Activated CD4-positive, alpha-beta T cell treated with anti-CD3 and anti-CD28 coated beads, Interleukin-2, amount 10 ng/mL, durations not matched to agents 7 days and 5 days (primary cell): ENCODE measurements at regions not wholly inside any gene's neighbourhood (a gene's known extent, or its start where the extent isn't known, plus 50 kb on each side); places are given as distances from the start of the nearest gene placed in this dataset.

Experiments used
- CTCF ChIA-PET: fragments of 350-600 bp; sonication (Branson Sonifier 250); formaldehyde crosslinking; loops from one replicate; lab custom pipeline; 2021; ENCODE audit warnings: antibody characterized with exemption; lab: Charles Lee
- POLR2A ChIA-PET: fragments of 350-600 bp; sonication (Branson Sonifier 250); formaldehyde crosslinking; loops from one replicate; lab custom pipeline; 2021; ENCODE audit warnings: antibody characterized with exemption; lab: Charles Lee
- DNase-seq: peaks from one replicate; pipeline ENCODE4 v3.0.0-alpha.2; 2020
- H3K27ac Mint-ChIP-seq: one replicate; pipeline ENCODE4 v1.8.0; 2021; ENCODE audit warnings: mild to moderate bottlenecking, moderate library complexity, mixed read lengths
- H3K27me3 Mint-ChIP-seq: one replicate; pipeline ENCODE4 v1.8.0; 2021; ENCODE audit warnings: mixed read lengths
- H3K36me3 Mint-ChIP-seq: one replicate; pipeline ENCODE4 v1.8.0; 2021; ENCODE audit warnings: low read depth, mixed read lengths
- H3K4me1 Mint-ChIP-seq: one replicate; pipeline ENCODE4 v1.8.0; 2021; ENCODE audit warnings: mixed read lengths
- H3K4me3 Mint-ChIP-seq: one replicate; pipeline ENCODE4 v1.8.0; 2021; ENCODE audit warnings: mild to moderate bottlenecking, moderate library complexity, mixed read lengths
- H3K9me3 Mint-ChIP-seq: one replicate; pipeline ENCODE4 v1.8.0; 2021; ENCODE audit warnings: mixed read lengths

- Mint-ChIP-seq H3K27me3 (peaks cover 17% of the 10 kb centered on the region), H3K27ac (no peak overlapping the region), H3K36me3 (no peaks in the 10 kb centered on the region), H3K9me3 (peaks cover 7% of the 10 kb centered on the region), H3K4me1 (peaks cover 8% of the 10 kb centered on the region), H3K4me3 (no peak overlapping the region)
- POLR2A ChIA-PET, result no interaction called here
- peak; percentile 33 for DNase-seq
- CTCF ChIA-PET, result no interaction called here
These were observed 85.1 kb upstream of the C14orf180 start for GRCh38 chr14:104494483-104494882.

DNA sequence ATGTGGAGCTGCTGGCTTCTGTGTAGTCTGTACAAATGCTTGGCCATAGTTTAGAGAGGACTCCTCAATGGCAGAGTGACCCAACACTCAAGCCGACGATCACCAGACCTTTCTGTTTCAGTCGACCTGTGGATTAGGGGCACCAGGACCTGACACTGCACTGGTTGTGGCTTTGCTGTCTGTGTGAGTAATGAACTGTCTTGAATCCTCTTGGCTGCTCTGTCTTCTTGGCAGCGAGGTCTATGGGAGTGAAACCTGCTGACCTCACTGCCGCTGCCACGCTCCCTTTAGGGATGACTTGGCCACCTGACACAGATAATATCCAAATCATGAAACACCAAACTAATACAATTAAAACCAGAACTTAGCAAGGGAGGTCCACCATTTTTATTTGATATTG, 83.5 kb upstream of the C14orf180 start:
- ChIA-PET POLR2A (no interaction called here), CTCF (no interaction called here)
- Mint-ChIP-seq H3K27ac (no peak overlapping the region), H3K9me3 (peaks cover 7% of the 10 kb centered on the region), H3K36me3 (no peaks in the 10 kb centered on the region), H3K27me3 (peaks cover 19% of the 10 kb centered on the region), H3K4me1 (peaks cover 8% of the 10 kb centered on the region), H3K4me3 (no peak overlapping the region)
- no peak for DNase-seq

- no peak overlapping the region for H3K27ac Mint-ChIP-seq
- CTCF ChIA-PET, result no interaction called here
- POLR2A ChIA-PET, result no interaction called here
- no peak overlapping the region for H3K4me3 Mint-ChIP-seq
- H3K27me3 Mint-ChIP-seq, result peaks cover 7% of the 10 kb centered on the region
- no peak for DNase-seq
- peaks cover 12% of the 10 kb centered on the region for H3K9me3 Mint-ChIP-seq
- no peaks in the 10 kb centered on the region for H3K4me1 Mint-ChIP-seq
- no peaks in the 10 kb centered on the region for H3K36me3 Mint-ChIP-seq
These were observed 79.5 kb upstream of the C14orf180 start for GRCh38 chr14:104499784-104500760.

- no peak overlapping the region for H3K27ac Mint-ChIP-seq
- no peaks in the 10 kb centered on the region for H3K36me3 Mint-ChIP-seq
- H3K9me3 Mint-ChIP-seq, result peaks cover 8% of the 10 kb centered on the region
- peaks cover 2% of the 10 kb centered on the region for H3K27me3 Mint-ChIP-seq
- POLR2A ChIA-PET, result no interaction called here
- H3K4me3 Mint-ChIP-seq, result no peak overlapping the region
- no peak for DNase-seq
- CTCF ChIA-PET, result no interaction called here
- no peaks in the 10 kb centered on the region for H3K4me1 Mint-ChIP-seq
These were observed 77.5 kb upstream of the C14orf180 start for GRCh38 chr14:104502060-104502459.

DNA sequence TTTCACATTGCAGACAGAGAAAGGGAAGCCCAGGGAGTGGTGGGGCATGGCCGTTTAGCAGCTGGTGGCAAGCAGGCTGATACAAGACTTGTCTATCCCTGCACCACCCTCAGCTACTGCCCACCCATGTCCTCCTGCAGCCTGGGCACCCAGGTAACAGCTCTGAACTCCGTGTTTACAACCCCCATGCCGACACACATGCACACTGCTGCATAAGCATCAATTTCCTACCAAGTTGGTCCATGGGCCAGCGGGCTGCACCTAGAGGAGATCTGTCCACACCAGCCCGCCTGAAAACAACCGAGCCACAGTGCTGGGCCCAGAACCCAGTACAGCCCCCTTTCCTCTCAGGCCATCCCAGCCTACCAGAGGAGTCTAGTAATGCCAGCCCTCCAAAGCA, 75.9 kb upstream of the C14orf180 start:
- no peak for DNase-seq
- CTCF ChIA-PET, result no interaction called here
- no peaks in the 10 kb centered on the region for H3K36me3 Mint-ChIP-seq
- H3K9me3 Mint-ChIP-seq, result peaks cover 8% of the 10 kb centered on the region
- no peaks in the 10 kb centered on the region for H3K4me1 Mint-ChIP-seq
- H3K4me3 Mint-ChIP-seq, result no peak overlapping the region
- peaks cover 2% of the 10 kb centered on the region for H3K27me3 Mint-ChIP-seq
- POLR2A ChIA-PET, result no interaction called here
- no peak overlapping the region for H3K27ac Mint-ChIP-seq

DNA sequence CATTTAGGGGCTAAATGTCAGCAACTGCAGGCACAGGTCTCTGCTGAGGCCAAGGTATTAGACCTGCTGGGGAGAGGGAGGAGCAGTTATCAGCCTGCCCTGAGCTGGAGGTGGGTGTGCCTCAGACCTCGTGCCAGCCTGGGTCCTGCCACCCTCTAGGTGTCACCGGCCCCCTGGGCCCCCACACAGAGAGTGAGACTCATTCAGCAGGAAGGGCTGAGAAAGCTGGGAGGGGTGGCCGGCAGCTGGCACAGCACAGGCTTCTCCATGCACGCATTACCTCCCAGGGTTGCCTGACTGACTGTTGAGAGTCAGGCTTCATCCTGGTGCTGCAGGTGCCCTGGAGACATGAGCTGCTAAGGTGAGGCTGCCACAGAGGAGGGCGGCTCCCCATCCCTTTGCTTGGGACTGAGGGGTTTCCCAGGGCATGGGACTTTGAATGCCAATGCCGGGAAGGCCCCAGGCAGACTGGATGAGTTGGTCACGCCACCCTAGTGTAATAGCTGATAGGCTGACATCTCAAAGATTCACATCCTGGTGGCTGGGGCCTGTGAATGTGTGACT, 75.3 kb upstream of the C14orf180 start:
- H3K36me3 Mint-ChIP-seq, result no peaks in the 10 kb centered on the region
- no peak overlapping the region for H3K27ac Mint-ChIP-seq
- no peak for DNase-seq
- H3K4me1 Mint-ChIP-seq, result no peaks in the 10 kb centered on the region
- ChIA-PET POLR2A (no interaction called here), CTCF (interaction anchor here (0.6 kb wide), 1 partner anchor 627 kb away, joined by 4 read pairs; no protein-coding TSS in a partner anchor)
- no peak overlapping the region for H3K4me3 Mint-ChIP-seq
- peaks cover 8% of the 10 kb centered on the region for H3K9me3 Mint-ChIP-seq
- peaks cover 2% of the 10 kb centered on the region for H3K27me3 Mint-ChIP-seq

DNA sequence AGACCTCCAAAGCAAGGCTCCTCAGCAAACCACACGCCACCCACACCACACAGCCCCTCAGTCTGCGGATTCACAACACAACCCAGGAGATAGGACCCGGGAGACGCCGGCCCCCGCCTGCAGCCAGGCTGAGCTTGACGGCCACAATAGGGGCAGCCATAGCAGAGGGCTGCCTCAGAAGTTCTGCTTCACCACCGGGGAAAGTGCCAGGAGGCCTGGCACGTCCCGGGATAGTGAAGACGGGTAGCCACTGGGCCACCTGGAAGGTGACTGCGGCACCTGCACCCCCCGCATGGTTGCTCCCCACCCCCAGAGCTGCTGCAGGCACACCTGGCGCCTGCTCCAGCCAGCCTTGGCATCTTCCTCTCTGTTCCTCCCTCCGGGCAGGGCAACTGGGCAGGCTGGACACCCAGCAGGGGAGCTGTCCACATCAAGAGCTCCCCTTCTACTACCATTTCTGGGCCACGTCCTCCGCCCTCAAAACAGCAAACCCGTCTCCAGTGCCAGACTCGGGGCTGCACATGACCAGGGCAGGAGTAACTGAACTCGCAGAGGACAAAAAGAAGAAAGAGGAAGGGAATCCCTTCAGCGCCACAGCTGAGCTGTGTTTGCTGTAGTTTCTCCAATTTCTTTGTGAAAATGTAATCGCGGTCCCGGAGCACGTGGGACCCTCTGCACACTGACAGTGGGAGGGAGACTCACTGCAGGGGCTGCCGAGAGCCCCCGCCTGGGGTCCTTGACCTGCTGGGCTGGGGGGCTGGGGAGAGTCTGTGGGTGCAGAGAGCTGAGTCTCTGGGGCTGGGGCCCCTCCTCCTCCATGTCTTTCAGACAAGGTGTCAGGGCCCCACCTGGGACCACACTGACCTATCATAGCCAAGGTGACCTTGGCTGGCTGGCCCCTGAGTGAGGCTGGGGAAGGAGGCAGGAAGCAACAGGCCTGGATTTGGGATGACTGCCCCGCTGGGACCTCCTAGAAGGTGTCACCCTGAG, 74.2 kb upstream of the C14orf180 start:
- H3K9me3 Mint-ChIP-seq, result peaks cover 8% of the 10 kb centered on the region
- peaks cover 2% of the 10 kb centered on the region for H3K27me3 Mint-ChIP-seq
- no peaks in the 10 kb centered on the region for H3K4me1 Mint-ChIP-seq
- ChIA-PET CTCF (no interaction called here), POLR2A (no interaction called here)
- DNase-seq, result no peak
- no peaks in the 10 kb centered on the region for H3K36me3 Mint-ChIP-seq
- H3K27ac Mint-ChIP-seq, result no peak overlapping the region
- no peak overlapping the region for H3K4me3 Mint-ChIP-seq

- ChIA-PET POLR2A (no interaction called here), CTCF (no interaction called here)
- Mint-ChIP-seq H3K4me1 (no peaks in the 10 kb centered on the region), H3K27ac (no peak overlapping the region), H3K4me3 (no peak overlapping the region), H3K36me3 (no peaks in the 10 kb centered on the region), H3K9me3 (peaks cover 6% of the 10 kb centered on the region), H3K27me3 (no peaks in the 10 kb centered on the region)
- DNase-seq, result no peak
These were observed 72.9 kb upstream of the C14orf180 start for GRCh38 chr14:104506461-104507253.

GRCh38 chr14:104507443-104507842, 72.1 kb upstream of the C14orf180 start:
- H3K4me3 Mint-ChIP-seq, result no peak overlapping the region
- no peak overlapping the region for H3K27ac Mint-ChIP-seq
- H3K4me1 Mint-ChIP-seq, result no peaks in the 10 kb centered on the region
- DNase-seq, result no peak
- H3K36me3 Mint-ChIP-seq, result no peaks in the 10 kb centered on the region
- H3K27me3 Mint-ChIP-seq, result no peaks in the 10 kb centered on the region
- CTCF ChIA-PET, result no interaction called here
- peaks cover 1% of the 10 kb centered on the region for H3K9me3 Mint-ChIP-seq
- POLR2A ChIA-PET, result no interaction called here

DNA sequence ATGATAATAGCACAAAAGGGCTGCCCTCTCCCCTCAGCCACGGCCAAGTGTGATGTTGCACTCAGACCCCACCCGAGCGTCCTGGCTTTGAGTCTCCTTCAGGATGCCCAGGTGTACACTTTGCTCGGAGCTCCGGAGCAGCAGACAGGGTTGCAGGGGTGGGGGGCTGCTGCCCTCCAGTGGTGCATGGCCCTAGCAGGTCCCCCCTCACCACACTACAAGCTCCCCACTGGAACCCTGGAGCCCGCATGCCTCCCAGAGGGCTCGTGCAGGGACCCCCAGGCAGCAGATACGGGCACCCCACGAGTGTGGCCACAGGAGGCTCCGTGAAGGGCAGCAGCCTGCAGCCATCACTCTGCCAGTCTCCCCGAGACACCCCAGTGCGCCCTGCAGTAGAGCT, 69.9 kb upstream of the C14orf180 start:
- H3K4me1 Mint-ChIP-seq, result no peaks in the 10 kb centered on the region
- DNase-seq, result no peak
- H3K9me3 Mint-ChIP-seq, result no peaks in the 10 kb centered on the region
- H3K36me3 Mint-ChIP-seq, result no peaks in the 10 kb centered on the region
- H3K4me3 Mint-ChIP-seq, result no peak overlapping the region
- ChIA-PET POLR2A (no interaction called here), CTCF (interaction anchor here (0.9 to 1.7 kb wide), 2 partner anchors 10 to 55 kb away, joined by 3 to 4 read pairs; no protein-coding TSS in a partner anchor)
- H3K27ac Mint-ChIP-seq, result no peak overlapping the region
- H3K27me3 Mint-ChIP-seq, result no peaks in the 10 kb centered on the region

GRCh38 chr14:104510216-104510615, 69.3 kb upstream of the C14orf180 start:
- CTCF ChIA-PET, result interaction anchor here (1.7 kb wide), 1 partner anchor 9 kb away, joined by 4 read pairs; no protein-coding TSS in a partner anchor
- H3K9me3 Mint-ChIP-seq, result no peaks in the 10 kb centered on the region
- DNase-seq, result no peak
- H3K4me1 Mint-ChIP-seq, result no peaks in the 10 kb centered on the region
- H3K36me3 Mint-ChIP-seq, result no peaks in the 10 kb centered on the region
- no peaks in the 10 kb centered on the region for H3K27me3 Mint-ChIP-seq
- POLR2A ChIA-PET, result no interaction called here
- no peak overlapping the region for H3K4me3 Mint-ChIP-seq
- no peak overlapping the region for H3K27ac Mint-ChIP-seq
